ENCODE measurements at regions not wholly inside any gene's neighbourhood (a gene's known extent, or its start where the extent isn't known, plus 50 kb on each side); places are given as distances from the start of the nearest gene placed in this dataset.
A peak's percentile ranks its signal among the peaks of the same experiment; 100 is the strongest.

DNA sequence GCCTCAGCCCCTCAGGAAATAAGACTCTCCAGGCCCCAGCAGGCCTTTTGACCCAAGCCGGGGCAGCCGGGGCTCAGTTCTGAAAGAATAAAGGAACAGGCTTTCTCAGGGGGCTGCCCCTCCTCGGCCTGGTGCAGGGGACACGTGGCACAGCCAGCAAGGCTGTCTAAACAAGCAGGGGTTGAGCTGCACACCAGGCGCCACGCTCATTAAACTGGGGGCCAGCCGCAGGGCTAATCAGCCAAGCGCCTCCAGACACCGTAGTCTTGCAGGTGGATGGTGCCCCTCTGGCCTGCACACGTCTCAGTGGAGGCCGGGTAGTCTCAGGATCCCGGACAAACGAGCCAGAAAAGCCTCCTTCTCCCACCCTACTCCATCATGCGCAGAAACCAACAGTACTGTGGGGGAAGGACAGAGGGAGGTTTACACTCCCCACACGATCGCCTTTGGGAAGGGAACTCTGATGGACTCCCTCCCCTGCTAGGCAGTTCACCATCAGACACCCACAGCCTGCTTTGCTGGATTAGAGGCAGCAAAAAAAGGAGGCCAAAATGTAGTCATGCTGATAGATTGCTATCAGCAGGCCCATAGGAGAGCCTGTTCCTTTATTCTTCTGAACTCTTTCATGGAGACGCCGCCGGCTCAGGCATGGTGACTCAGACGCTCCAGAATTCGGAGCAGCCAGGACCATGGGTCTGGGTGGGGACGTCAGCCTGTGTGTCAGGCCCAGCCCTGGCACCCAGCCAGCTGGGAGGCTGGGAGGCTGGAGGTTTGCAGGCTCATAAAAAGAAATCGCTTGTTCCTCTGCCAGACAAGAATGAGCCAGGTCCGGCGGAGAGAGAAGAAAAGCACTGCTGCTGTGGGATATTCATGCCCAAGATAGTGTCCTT is 342.4 kb downstream of the BCOR start:
- Histone ChIP-seq H3K27me3 (no peaks in the 10 kb centered on the region), H3K4me3 (no peak overlapping the region), H3K9me3 (no peaks in the 10 kb centered on the region), H3K36me3 (replicated peaks in 1 of 2; ENCODE audit: insufficient read depth in 1 of 2, low read depth in 2 of 2) (no peaks in the 10 kb centered on the region), H3K27ac (peak overlapping the region; percentile 71 to 82 (median 76)), H3K4me1 (peaks cover 56% of the 10 kb centered on the region)
- DNase-seq (peak; percentile 65 to 91 (median 76)), ATAC-seq (peak; percentile 51)
- TF ChIP-seq, protein P1, sequence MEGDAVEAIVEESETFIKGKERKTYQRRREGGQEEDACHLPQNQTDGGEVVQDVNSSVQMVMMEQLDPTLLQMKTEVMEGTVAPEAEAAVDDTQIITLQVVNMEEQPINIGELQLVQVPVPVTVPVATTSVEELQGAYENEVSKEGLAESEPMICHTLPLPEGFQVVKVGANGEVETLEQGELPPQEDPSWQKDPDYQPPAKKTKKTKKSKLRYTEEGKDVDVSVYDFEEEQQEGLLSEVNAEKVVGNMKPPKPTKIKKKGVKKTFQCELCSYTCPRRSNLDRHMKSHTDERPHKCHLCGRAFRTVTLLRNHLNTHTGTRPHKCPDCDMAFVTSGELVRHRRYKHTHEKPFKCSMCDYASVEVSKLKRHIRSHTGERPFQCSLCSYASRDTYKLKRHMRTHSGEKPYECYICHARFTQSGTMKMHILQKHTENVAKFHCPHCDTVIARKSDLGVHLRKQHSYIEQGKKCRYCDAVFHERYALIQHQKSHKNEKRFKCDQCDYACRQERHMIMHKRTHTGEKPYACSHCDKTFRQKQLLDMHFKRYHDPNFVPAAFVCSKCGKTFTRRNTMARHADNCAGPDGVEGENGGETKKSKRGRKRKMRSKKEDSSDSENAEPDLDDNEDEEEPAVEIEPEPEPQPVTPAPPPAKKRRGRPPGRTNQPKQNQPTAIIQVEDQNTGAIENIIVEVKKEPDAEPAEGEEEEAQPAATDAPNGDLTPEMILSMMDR (IDR thresholded peaks at IDR 0.05), result no peak
- TF ChIP-seq POLR2A (IDR thresholded peaks at IDR 0.05), result peak in 1 of 3 donors; percentile 6
- intact Hi-C loops (cut with DNase I), result no loop called here
- 79% methylated on average over 16 of the region's 25 CpGs; no CpG with 5 or more reads in 1 of the 2 donors for WGBS, 2 donors

DNA sequence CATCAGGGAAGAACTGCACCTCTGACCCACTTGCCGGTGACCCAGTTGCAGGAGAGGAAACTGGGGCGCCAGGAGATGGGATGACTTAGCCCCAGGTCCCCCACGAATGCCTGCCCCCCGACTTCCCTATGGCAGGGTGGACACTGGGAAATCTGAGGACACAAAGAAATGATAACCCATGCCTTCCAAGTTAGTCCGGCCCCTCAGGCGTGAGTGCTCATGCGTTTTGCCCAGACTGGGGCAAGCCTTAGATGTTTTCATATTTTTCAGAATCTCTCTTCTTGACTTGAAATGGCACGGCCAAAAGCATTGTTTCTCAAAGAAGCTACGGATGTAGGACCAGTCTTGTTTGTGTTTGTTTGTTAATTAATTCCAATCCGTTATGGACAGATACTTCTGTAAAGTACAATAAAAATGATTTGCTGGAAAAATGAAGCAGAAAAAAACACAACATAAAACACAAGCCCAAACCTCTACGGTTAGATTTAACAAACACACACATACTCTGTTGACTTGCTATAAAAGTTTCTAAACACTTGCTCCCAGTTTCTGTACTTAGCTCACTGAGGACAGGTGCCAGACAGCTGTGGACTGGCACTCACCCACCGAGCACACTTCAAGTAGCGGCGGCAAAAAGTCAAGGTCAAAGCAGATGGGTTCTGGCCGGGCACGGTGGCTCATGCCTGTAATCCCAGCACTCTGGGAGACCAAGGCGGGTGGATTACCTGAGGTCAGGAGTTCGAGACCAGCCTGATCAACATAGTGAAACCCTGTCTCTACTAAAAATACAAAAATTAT is 341.5 kb downstream of the BCOR start:
- no peak for TF ChIP-seq POLR2A (IDR thresholded peaks at IDR 0.05)
- TF ChIP-seq, protein P1 (IDR thresholded peaks at IDR 0.05), result no peak
- intact Hi-C loops (cut with DNase I), result no loop called here
- no peak for ATAC-seq
- H3K9me3 ChIP-seq, result no peaks in the 10 kb centered on the region
- H3K4me1 ChIP-seq, result peaks cover 65% of the 10 kb centered on the region
- WGBS, 2 donors, result 30 to 41% methylated on average over 14 to 16 of the region's 18 CpGs
- H3K27ac ChIP-seq, result peak overlapping the region; percentile 71 to 82 (median 76)
- no peaks in the 10 kb centered on the region for H3K27me3 ChIP-seq
- H3K4me3 ChIP-seq, result no peak overlapping the region
- H3K36me3 ChIP-seq (replicated peaks in 1 of 2; ENCODE audit: insufficient read depth in 1 of 2, low read depth in 2 of 2), result no peaks in the 10 kb centered on the region
- peak; percentile 46 to 78 (median 74) for DNase-seq

DNA sequence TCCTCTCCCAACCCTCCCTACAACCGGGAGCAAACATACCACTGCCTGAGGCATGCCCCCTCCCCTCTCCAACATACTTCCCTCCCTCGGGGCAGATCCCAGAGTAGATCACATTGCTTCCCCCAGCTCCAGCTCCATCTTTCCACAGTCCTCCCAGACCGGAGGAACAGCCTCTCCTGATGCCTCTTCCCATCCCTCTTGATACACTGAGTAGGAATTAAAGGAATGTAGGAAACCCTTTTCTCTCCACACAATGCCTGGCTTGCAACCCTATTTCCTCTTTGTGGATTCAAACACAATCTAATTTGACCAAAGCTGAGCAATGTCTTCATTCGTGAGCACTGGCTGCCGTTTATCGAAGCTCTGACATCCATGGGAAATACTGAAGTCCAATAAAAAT is 339.8 kb downstream of the BCOR start:
- WGBS, 2 donors, result 47 to 79% methylated on average over 4 to 6 of the region's 6 CpGs
- H3K27ac ChIP-seq, result peak overlapping the region in 1 of 4 donors; percentile 80

DNA sequence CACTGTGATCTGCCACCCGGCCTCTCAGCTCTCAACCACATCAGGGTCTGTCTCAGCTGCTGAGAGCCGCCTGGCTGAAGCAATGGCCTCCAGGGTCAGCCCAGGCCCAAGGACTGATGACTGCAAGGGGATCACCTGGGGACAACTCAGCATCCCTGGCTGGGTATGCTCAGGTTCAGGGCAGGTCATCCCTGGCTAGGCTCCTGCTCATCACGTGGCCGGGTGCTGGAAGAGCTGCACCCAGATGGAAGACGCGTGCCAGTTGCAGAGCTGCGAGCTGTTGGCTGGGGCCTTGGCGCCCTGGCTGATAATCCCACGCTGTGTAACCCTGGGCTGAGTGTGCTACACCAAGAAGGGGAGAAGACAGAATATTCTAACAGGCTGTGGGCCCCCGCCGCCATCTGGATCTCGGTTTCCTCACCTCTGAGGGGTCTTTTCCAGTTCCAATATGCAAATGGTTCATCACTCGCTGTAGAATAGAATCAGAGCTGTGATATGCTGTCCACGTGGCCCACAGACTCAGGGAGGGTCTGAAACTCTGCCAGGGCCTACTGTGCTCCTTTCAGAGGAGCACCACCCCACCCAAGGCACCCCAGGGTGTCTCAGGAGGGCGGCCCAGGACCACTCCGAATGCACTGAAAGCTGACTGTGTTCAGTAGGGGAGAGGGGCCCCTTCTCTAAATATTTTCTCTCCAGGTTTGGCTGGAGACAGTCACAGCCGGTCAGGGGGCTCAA is 338.8 kb downstream of the BCOR start:
- peak in 2 of 4 donors; percentile 25 to 55 for DNase-seq
- Histone ChIP-seq H3K27me3 (no peaks in the 10 kb centered on the region), H3K27ac (peak overlapping the region; percentile 66 to 80 (median 78)), H3K36me3 (replicated peaks in 1 of 2; ENCODE audit: insufficient read depth in 1 of 2, low read depth in 2 of 2) (no peaks in the 10 kb centered on the region), H3K4me1 (peaks cover 56% of the 10 kb centered on the region), H3K9me3 (no peaks in the 10 kb centered on the region), H3K4me3 (no peak overlapping the region)
- intact Hi-C loops (cut with DNase I), result no loop called here
- ATAC-seq, result peak; percentile 12
- 62% methylated on average over 4 of the region's 17 CpGs; no CpG with 5 or more reads in 1 of the 2 donors for WGBS, 2 donors
- TF ChIP-seq POLR2A (IDR thresholded peaks at IDR 0.05), result no peak
- TF ChIP-seq, protein P1 (IDR thresholded peaks at IDR 0.05), result no peak

More for the DNA sequence above, 339.8 kb downstream of the BCOR start:
- peaks cover 59% of the 10 kb centered on the region for H3K4me1 ChIP-seq
- ATAC-seq (no peak), DNase-seq (no peak)
- no peaks in the 10 kb centered on the region for H3K36me3 ChIP-seq (replicated peaks in 1 of 2; ENCODE audit: insufficient read depth in 1 of 2, low read depth in 2 of 2)
- H3K4me3 ChIP-seq, result no peak overlapping the region
- H3K27me3 ChIP-seq, result no peaks in the 10 kb centered on the region
- intact Hi-C loops (cut with DNase I), result no loop called here
- H3K9me3 ChIP-seq, result no peaks in the 10 kb centered on the region
- TF ChIP-seq, protein P1 (IDR thresholded peaks at IDR 0.05), result no peak
- no peak for TF ChIP-seq POLR2A (IDR thresholded peaks at IDR 0.05)

All from body of pancreas (tissue), 4 donors.